Ovary (tissue), 7 donors: ENCODE measurements at regions not wholly inside any gene's neighbourhood (a gene's known extent, or its start where the extent isn't known, plus 50 kb on each side); places are given as distances from the start of the nearest gene placed in this dataset.

ENCODE experiments used
- DNase-seq, 5 donors: peaks; one replicate each; pipeline ENCODE4 v3.0.0-alpha.2; 2019 to 2020
- H3K27ac ChIP-seq, 2 donors: fragments of 200-600 bp; one replicate each; pipeline versions ENCODE4 v1.5.1 to v1.8.0; 2019 to 2022
- H3K27me3 ChIP-seq: fragments of 200-600 bp; one replicate; pipeline ENCODE4 v1.8.0; 2022
- H3K36me3 ChIP-seq: fragments of 200-600 bp; sonication (generic); one replicate; pipeline ENCODE4 v1.5.1; 2019
- H3K4me1 ChIP-seq: one replicate; pipeline ENCODE4 v1.8.1; 2013; ENCODE audit warnings: mild to moderate bottlenecking, moderate library complexity; ENCODE audit not compliant: insufficient read depth
- H3K4me3 ChIP-seq: fragments of 200-600 bp; sonication (generic); one replicate; pipeline ENCODE4 v1.5.1; 2017
- H3K9me3 ChIP-seq, 2 donors: fragments of 200-600 bp in 1 of 2; sonication (generic) in 1 of 2; one replicate each; pipeline versions ENCODE4 v1.5.1 to v1.8.1; 2013 to 2019; ENCODE audit warnings: mild to moderate bottlenecking in 1 of 2, moderate library complexity in 1 of 2
- CTCF ChIP-seq, 3 donors: fragments of 450-650 bp in 2 of 3; fragments of 200-600 bp in 1 of 3; IDR thresholded peaks; one replicate each; pipeline versions ENCODE4 v1.5.1 to v1.8.0; 2016 to 2022; ENCODE audit warnings: antibody characterized with exemption in 3 of 3, mild to moderate bottlenecking in 1 of 3
- EP300 ChIP-seq: sonication (generic); formaldehyde crosslinking; IDR thresholded peaks from one replicate; pipeline ENCODE4 v1.6.1; 2017; ENCODE audit warnings: antibody characterized with exemption
- POLR2A ChIP-seq: fragments of 450-650 bp; IDR thresholded peaks from one replicate; pipeline ENCODE4 v1.6.1; 2017; ENCODE audit warnings: antibody characterized with exemption, mild to moderate bottlenecking, moderate library complexity
- WGBS, 3 donors: extraction: QIAGEN DNeasy Blood & Tissue Kit in 1 of 3; methylation state at CpG; one replicate each; pipeline versions ENCODE4 v1.1.5 to v1.1.7; 2013 to 2017; 5-methylcytosine and 5-hydroxymethylcytosine counted together
- intact Hi-C, 4 donors: fragments of 100-400 bp; cut with DNase I; formaldehyde crosslinking; loops; one replicate each; pipeline versions ENCODE4 v1.11.0 to v1.15.1; 2022 to 2023
- donor health status: DM: no; HTN: no; CAD: no; lungs with moderate emphysema.
- donor health status: DM: no; HTN: no; CAD: no.
- donor health status: Bipolar disorder and iron deficiency.
- donor health status: DM: no; HTN: no; CAD: no.
- donor health status: DM: yes; HTN: yes; CAD: no.

GRCh38 chr3:22777834-22778233 is 425.3 kb upstream of the UBE2E2 start:
- Histone ChIP-seq H3K9me3 (no peaks in the 10 kb centered on the region), H3K27me3 (no peaks in the 10 kb centered on the region), H3K36me3 (no peaks in the 10 kb centered on the region), H3K27ac (no peak overlapping the region), H3K4me3 (no peak overlapping the region), H3K4me1 (no peaks in the 10 kb centered on the region)
- no peak for DNase-seq
- TF ChIP-seq POLR2A (no peak), CTCF (IDR thresholded peaks at IDR 0.05) (no peak), EP300 (no peak)
- intact Hi-C loops, result no loop called here
- 84 to 88% (median 86%) methylated on average over 1 of the region's 1 CpG for WGBS, 3 donors

DNA sequence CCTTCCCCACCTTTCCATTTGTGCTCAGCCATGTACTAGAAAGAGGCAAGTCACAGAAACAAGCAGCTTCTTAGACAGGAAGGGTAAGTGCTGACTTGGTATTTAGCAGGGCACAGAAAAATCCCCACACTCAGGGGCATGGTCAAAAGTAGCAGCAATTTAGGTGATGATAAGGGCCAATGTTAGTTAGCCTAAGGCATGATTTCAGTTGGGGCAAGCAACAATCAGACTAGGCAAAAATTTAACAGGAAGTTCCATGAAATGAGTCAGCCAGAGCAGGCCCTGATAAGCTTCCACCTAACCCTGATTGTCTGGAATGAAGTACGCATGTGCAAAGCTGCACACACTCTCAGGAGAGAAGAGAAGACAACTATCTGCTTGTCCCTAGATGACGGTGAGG is 423.4 kb upstream of the UBE2E2 start:
- intact Hi-C loops, result no loop called here
- WGBS, 3 donors, result 77 to 89% (median 85%) methylated on average over 2 of the region's 2 CpGs

DNA sequence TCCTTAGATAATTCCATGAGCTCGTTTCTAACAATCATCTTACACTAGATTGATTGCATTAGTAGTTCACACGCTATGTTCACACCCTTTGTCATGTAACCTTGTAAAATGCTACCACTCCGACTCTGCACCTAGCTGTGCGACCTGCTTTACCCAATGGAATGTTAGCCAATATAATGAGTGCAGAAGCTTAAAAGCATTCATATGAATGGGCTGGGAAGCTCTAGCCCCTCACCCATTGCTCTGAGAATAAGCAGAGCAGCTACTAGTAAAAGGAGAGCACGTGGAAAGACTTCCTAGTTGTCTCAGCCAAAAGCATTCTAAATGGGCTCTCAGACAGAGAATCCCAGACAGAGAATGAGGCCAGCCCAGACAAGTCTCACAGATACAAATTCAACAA is 410.6 kb upstream of the UBE2E2 start:
- no peak for TF ChIP-seq POLR2A
- no peak for TF ChIP-seq EP300
- TF ChIP-seq CTCF (IDR thresholded peaks at IDR 0.05), result no peak
- intact Hi-C loops, result no loop called here
- 73 to 80% (median 77%) methylated on average over 5 of the region's 5 CpGs for WGBS, 3 donors

More for the DNA sequence above, 423.4 kb upstream of the UBE2E2 start:
- Histone ChIP-seq H3K4me3 (no peak overlapping the region), H3K27ac (no peak overlapping the region), H3K4me1 (no peaks in the 10 kb centered on the region), H3K27me3 (no peaks in the 10 kb centered on the region), H3K9me3 (no peaks in the 10 kb centered on the region), H3K36me3 (no peaks in the 10 kb centered on the region)
- no peak for DNase-seq
- TF ChIP-seq EP300, result no peak
- no peak for TF ChIP-seq POLR2A
- no peak for TF ChIP-seq CTCF (IDR thresholded peaks at IDR 0.05)

DNA sequence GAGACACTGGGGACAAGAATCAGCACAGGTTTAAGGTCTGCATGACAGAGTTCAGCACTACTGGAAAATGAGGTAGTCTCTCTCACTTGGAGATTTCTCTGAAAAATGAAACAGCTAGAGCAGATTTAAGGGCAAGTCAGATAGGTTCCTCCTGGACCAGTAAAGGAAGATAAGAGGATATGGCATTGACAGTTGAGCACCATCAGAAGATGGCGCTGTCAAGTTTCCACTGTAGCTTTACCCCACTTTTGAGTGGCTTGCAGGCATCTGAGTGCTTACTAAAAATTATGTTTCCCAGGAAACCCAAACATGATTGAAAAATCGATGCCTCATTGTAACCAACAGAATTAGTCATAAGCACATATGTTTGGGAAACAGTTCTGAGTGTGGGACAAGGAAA is 407.2 kb upstream of the UBE2E2 start:
- intact Hi-C loops, result no loop called here
- no peaks in the 10 kb centered on the region for H3K36me3 ChIP-seq
- no peak overlapping the region for H3K27ac ChIP-seq
- 86 to 94% (median 90%) methylated on average over 2 of the region's 2 CpGs for WGBS, 3 donors
- DNase-seq, result no peak
- no peak overlapping the region for H3K4me3 ChIP-seq
- TF ChIP-seq EP300, result no peak
- H3K4me1 ChIP-seq, result no peaks in the 10 kb centered on the region
- no peaks in the 10 kb centered on the region for H3K27me3 ChIP-seq
- H3K9me3 ChIP-seq, result no peaks in the 10 kb centered on the region

More for the DNA sequence above, 410.6 kb upstream of the UBE2E2 start:
- no peaks in the 10 kb centered on the region for H3K27me3 ChIP-seq
- H3K4me3 ChIP-seq, result no peak overlapping the region
- no peak for DNase-seq
- no peak overlapping the region for H3K27ac ChIP-seq
- no peaks in the 10 kb centered on the region for H3K4me1 ChIP-seq
- H3K36me3 ChIP-seq, result no peaks in the 10 kb centered on the region
- no peaks in the 10 kb centered on the region for H3K9me3 ChIP-seq

DNA sequence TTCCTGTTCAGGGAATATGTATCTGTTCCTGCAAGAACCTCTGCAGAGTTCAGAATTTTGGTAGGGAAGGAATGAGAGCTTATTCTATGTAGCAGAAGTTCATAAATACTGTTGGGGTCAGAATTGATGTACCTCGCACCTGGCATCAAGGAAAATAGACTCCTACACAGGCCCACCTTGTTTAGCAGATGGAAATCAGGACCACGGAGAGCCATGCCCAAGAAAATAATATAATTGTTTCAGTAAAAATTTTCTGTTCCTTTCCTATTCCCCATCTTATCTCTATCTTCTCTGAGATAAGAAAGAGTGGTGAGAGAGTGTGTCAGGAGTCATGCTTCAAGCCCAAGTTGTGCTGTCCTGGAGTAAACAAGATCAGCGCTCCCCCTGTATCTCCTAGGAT is 404.7 kb upstream of the UBE2E2 start:
- TF ChIP-seq POLR2A, result no peak
- TF ChIP-seq CTCF (IDR thresholded peaks at IDR 0.05), result no peak
- TF ChIP-seq EP300, result no peak
- DNase-seq, result no peak
- H3K9me3 ChIP-seq, result no peaks in the 10 kb centered on the region
- H3K4me3 ChIP-seq, result no peak overlapping the region
- no peaks in the 10 kb centered on the region for H3K4me1 ChIP-seq
- WGBS, 3 donors, result 78 to 85% (median 80%) methylated on average over 3 of the region's 3 CpGs
- intact Hi-C loops, result no loop called here
- no peaks in the 10 kb centered on the region for H3K36me3 ChIP-seq
- H3K27ac ChIP-seq, result no peak overlapping the region
- H3K27me3 ChIP-seq, result no peaks in the 10 kb centered on the region
